22Rv1 (cell line): ENCODE measurements at regions not wholly inside any gene's neighbourhood (a gene's known extent, or its start where the extent isn't known, plus 50 kb on each side); places are given as distances from the start of the nearest gene placed in this dataset.

Source experiments
- ZFX ChIP-seq: fragments of 450-650 bp; IDR thresholded peaks from 2 replicates; pipeline ENCODE4 v1.6.1; 2017; ENCODE audit warnings: antibody characterized with exemption, borderline replicate concordance
- TF ChIP-seq, protein P1 (sequence below): fragments of 450-650 bp; IDR thresholded peaks from 2 replicates; pipeline ENCODE4 v1.5.1; 2017; ENCODE audit warnings: mild to moderate bottlenecking

GRCh38 chr2:39991298-39991697 lies 212.2 kb upstream of the THUMPD2 start:
- TF ChIP-seq, protein P1, sequence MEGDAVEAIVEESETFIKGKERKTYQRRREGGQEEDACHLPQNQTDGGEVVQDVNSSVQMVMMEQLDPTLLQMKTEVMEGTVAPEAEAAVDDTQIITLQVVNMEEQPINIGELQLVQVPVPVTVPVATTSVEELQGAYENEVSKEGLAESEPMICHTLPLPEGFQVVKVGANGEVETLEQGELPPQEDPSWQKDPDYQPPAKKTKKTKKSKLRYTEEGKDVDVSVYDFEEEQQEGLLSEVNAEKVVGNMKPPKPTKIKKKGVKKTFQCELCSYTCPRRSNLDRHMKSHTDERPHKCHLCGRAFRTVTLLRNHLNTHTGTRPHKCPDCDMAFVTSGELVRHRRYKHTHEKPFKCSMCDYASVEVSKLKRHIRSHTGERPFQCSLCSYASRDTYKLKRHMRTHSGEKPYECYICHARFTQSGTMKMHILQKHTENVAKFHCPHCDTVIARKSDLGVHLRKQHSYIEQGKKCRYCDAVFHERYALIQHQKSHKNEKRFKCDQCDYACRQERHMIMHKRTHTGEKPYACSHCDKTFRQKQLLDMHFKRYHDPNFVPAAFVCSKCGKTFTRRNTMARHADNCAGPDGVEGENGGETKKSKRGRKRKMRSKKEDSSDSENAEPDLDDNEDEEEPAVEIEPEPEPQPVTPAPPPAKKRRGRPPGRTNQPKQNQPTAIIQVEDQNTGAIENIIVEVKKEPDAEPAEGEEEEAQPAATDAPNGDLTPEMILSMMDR: no peak
- no peak for TF ChIP-seq ZFX
